ENCODE measurements at regions not wholly inside any gene's neighbourhood (a gene's known extent, or its start where the extent isn't known, plus 50 kb on each side); places are given as distances from the start of the nearest gene placed in this dataset.

DNA sequence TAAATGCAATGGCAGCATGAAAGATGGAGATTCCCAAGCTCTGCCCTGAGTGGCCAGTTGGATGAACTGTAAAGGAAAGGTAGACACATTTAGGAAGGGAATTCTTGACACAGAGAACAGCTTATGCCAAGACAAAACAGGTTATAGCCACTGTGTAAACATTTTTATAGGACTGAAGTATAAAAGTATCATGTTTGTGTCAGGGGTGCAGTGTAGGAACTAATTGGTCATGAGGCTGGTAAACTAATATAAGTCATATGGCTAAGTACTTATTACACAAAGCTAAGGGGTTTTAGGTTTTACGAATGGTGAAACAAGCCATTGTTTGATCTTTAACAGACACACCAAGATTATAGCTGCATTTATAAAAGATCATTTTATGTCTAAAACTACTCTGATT is 207.7 kb upstream of the SLC16A7 start:
- FAIRE-seq = no peak
- BruUV-seq (replicated peaks) = no TSS peak
- RAD21 ChIA-PET (ENCODE audit: unreplicated experiment) = no interaction called here
- Histone ChIP-seq H3K36me3 (ENCODE audit: control insufficient read depth in 2 of 2, insufficient read depth in 2 of 2, low read length in 1 of 2) (no peaks in the 10 kb centered on the region), H3K9ac (ENCODE audit: control insufficient read depth, insufficient read depth, low read length) (no peak overlapping the region), H3K9me3 (replicated peaks; ENCODE audit: control insufficient read depth, insufficient read depth, low read length) (no peaks in the 10 kb centered on the region), H3K27me3 (replicated peaks in 1 of 2; ENCODE audit: control insufficient read depth in 2 of 2, insufficient read depth in 2 of 2, low read length in 1 of 2) (no peaks in the 10 kb centered on the region; a peak in 1 of 4 replicates), H3K27ac (ENCODE audit: control insufficient read depth, insufficient read depth) (no peak overlapping the region), H4K20me1 (ENCODE audit: control insufficient read depth, insufficient read depth) (no peaks in the 10 kb centered on the region), H3K79me2 (ENCODE audit: control insufficient read depth, insufficient read depth, low read length) (no peaks in the 10 kb centered on the region), H2AFZ (ENCODE audit: control insufficient read depth, low read depth, low read length) (no peak overlapping the region), H3K4me1 (ENCODE audit: control insufficient read depth, insufficient read depth, low read length) (no peaks in the 10 kb centered on the region), H3K4me2 (ENCODE audit: control insufficient read depth, insufficient read depth) (no peak overlapping the region), H3K4me3 (no peak overlapping the region)
- intact Hi-C loops (cut with micrococcal nuclease; ENCODE audit: unreplicated experiment) (no loop called here), in situ Hi-C loops (cut with MboI) (no loop called here)
- POLR2A ChIA-PET = no interaction called here
- no peak for ATAC-seq
- DNase-seq (ENCODE audit: low read depth, low spot score) = no peak
- SMC1A ChIA-PET (ENCODE audit: uncharacterized antibody, unreplicated experiment) = no interaction called here
- no peak for TF ChIP-seq LARP7 (IDR thresholded peaks at IDR 0.05)
- no peak for TF ChIP-seq NFXL1 (IDR thresholded peaks at IDR 0.05; ENCODE audit: borderline replicate concordance)
- TF ChIP-seq BCL11A (IDR thresholded peaks at IDR 0.05; ENCODE audit: low read depth, low read length) = no peak
- TF ChIP-seq CHD2 (IDR thresholded peaks at IDR 0.05; ENCODE audit: borderline replicate concordance, low read depth, low read length) = no peak
- no peak for TF ChIP-seq NKRF (conservative IDR thresholded peaks at IDR 0.05)
- TF ChIP-seq STAT3 (IDR thresholded peaks at IDR 0.05; ENCODE audit: low read depth, low read length) = no peak
- TF ChIP-seq, protein P1, sequence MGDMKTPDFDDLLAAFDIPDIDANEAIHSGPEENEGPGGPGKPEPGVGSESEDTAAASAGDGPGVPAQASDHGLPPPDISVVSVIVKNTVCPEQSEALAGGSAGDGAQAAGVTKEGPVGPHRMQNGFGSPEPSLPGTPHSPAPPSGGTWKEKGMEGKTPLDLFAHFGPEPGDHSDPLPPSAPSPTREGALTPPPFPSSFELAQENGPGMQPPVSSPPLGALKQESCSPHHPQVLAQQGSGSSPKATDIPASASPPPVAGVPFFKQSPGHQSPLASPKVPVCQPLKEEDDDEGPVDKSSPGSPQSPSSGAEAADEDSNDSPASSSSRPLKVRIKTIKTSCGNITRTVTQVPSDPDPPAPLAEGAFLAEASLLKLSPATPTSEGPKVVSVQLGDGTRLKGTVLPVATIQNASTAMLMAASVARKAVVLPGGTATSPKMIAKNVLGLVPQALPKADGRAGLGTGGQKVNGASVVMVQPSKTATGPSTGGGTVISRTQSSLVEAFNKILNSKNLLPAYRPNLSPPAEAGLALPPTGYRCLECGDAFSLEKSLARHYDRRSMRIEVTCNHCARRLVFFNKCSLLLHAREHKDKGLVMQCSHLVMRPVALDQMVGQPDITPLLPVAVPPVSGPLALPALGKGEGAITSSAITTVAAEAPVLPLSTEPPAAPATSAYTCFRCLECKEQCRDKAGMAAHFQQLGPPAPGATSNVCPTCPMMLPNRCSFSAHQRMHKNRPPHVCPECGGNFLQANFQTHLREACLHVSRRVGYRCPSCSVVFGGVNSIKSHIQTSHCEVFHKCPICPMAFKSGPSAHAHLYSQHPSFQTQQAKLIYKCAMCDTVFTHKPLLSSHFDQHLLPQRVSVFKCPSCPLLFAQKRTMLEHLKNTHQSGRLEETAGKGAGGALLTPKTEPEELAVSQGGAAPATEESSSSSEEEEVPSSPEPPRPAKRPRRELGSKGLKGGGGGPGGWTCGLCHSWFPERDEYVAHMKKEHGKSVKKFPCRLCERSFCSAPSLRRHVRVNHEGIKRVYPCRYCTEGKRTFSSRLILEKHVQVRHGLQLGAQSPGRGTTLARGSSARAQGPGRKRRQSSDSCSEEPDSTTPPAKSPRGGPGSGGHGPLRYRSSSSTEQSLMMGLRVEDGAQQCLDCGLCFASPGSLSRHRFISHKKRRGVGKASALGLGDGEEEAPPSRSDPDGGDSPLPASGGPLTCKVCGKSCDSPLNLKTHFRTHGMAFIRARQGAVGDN (IDR thresholded peaks at IDR 0.05) = no peak
- TF ChIP-seq NRF1 (conservative IDR thresholded peaks at IDR 0.05; ENCODE audit: low read depth, low read length) = no peak
- TF ChIP-seq HDAC6 (IDR thresholded peaks at IDR 0.05; ENCODE audit: unreplicated experiment) = no peak
- TF ChIP-seq PAX8 (IDR thresholded peaks at IDR 0.05) = no peak
- TF ChIP-seq POLR2AphosphoS2 (IDR thresholded peaks at IDR 0.05; ENCODE audit: low read depth, low read length) = no peak
- CTCF ChIA-PET = interaction anchor here (1.0 to 1.2 kb wide), 2 partner anchors 15 to 447 kb away, joined by 3 read pairs; no protein-coding TSS in a partner anchor
- 57% methylated on average over 1 of the region's 1 CpG for WGBS (ENCODE audit: insufficient coverage, insufficient replicate concordance, low lambda C conversion rate, missing lambda C conversion rate)

Data from GM12878 (cell line).